ENCODE measurements at regions not wholly inside any gene's neighbourhood (a gene's known extent, or its start where the extent isn't known, plus 50 kb on each side); places are given as distances from the start of the nearest gene placed in this dataset.
"Not testable (repeated sequence)": the region's sequence is repeated elsewhere in the genome, so short reads cannot be mapped to it uniquely, and the experiment has no call there.

DNA sequence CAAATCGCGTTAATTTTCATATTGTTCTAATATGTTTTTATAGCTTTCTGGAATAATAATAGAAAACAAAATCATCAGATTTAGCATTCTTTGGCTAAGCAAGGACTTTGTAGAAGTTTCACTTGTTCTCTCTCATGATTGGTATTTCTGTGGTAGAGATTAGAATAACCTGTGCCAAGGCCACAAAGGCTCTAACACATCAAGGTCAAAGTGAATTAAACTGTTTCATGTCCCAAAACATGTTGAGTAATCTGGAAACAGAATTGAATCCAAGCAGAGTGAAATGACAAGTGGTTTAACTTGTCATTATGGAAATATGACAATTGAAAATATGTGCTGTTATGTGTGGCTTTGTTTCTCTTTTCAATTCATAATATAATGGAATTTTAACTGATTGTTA, 617.4 kb downstream of the CCDC85A start:
- DNase-seq (ENCODE audit: low read depth in 4 of 4, low spot score in 1 of 4), result no peak

- DNase-seq (ENCODE audit: low read depth in 4 of 4, low spot score in 1 of 4), result no peak
Observed at GRCh38 chr2:56801770-56802169, 618.0 kb downstream of the CCDC85A start.

GRCh38 chr2:56803596-56803995, 619.8 kb downstream of the CCDC85A start:
- DNase-seq (ENCODE audit: low read depth in 4 of 4, low spot score in 1 of 4), result no peak

- no peak for DNase-seq (ENCODE audit: low read depth in 4 of 4, low spot score in 1 of 4)
Observed at GRCh38 chr2:56806924-56807323, 623.1 kb downstream of the CCDC85A start.

DNA sequence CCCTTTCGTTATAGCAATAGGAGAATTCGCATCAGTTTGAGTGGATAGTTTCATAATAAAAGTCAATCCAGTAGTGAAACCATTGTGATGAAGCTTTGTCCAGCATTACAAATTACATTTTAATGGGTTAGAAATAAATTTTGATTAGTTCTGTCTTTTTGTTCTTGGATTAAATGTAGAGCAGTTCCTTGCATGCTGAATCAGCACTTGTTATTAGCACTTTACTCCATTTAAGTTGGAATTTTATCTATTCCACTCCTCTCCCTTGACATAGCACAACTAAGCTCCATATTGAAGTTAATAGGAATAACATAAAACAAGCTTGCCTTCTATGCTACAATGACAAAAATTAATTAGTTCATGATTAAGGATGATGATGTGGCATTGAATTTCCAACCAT, 624.1 kb downstream of the CCDC85A start:
- no peak for DNase-seq (ENCODE audit: low read depth in 4 of 4, low spot score in 1 of 4)

- no peak for DNase-seq (ENCODE audit: low read depth in 4 of 4, low spot score in 1 of 4)
Observed at GRCh38 chr2:56811401-56811800, 627.6 kb downstream of the CCDC85A start.

DNA sequence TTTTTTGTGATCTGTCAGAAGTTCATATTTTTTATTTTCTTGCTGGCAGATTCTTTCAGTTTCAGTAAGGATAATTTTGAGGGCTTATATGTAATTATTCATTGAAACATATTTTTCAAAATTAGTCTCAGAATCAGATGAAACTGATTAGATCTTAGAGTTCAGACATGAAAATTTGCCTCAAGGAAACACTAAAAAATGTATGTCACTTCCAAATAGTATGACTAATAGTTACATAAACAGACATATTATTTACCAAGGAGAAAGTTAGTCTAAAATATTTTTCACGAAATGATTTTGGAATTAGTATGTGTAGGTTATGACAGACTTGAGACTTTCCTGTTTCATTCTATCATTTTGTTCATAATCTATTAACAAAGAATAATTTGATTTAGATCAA, 628.6 kb downstream of the CCDC85A start:
- no peak for DNase-seq (ENCODE audit: low read depth in 4 of 4, low spot score in 1 of 4)

GRCh38 chr2:56813490-56813889, 629.7 kb downstream of the CCDC85A start:
- DNase-seq (ENCODE audit: low read depth in 4 of 4, low spot score in 1 of 4), result no peak

- DNase-seq (ENCODE audit: low read depth in 4 of 4, low spot score in 1 of 4), result no peak
Observed at GRCh38 chr2:56816666-56817065, 632.9 kb downstream of the CCDC85A start.

DNA sequence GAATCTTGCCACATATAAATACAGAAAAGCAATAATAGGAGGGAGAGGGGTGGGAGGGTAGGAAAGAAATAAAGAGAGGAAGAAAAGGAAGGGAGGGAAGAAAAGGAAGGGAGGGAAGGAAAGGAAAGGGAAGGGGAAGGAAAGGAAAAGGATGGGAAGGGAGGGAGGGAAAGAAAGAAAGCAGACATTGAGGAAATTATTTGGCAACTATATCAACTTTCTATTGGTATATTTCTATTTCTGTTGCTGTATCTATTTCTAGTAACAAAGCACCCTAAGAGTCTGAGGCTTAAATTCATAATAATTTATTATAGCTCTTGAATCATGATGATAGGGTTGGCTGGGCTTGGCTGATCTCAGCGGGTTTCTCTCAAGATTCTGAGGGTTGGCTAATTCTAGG, 648.0 kb downstream of the CCDC85A start:
- no peak for DNase-seq (ENCODE audit: low read depth in 4 of 4, low spot score in 1 of 4)

DNA sequence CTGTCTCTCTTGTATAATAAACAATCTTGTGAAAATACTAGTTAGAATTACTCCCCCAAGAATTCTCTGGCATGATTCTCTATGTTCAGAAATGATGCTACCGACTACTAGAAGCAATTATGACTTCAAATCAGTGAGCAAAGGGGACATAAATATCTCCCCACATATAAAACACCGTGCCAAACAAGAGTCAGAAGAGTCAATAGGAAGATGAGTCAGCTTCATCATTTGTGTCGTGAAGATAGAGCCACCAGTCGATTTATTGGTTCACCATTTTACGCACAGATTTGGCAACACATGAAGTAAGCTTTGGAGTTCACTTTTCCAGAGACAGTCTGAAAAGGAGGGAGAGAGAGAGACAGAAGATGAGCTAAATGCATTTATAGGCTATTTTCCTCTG, 650.9 kb downstream of the CCDC85A start:
- no peak for DNase-seq (ENCODE audit: low read depth in 4 of 4, low spot score in 1 of 4)

DNA sequence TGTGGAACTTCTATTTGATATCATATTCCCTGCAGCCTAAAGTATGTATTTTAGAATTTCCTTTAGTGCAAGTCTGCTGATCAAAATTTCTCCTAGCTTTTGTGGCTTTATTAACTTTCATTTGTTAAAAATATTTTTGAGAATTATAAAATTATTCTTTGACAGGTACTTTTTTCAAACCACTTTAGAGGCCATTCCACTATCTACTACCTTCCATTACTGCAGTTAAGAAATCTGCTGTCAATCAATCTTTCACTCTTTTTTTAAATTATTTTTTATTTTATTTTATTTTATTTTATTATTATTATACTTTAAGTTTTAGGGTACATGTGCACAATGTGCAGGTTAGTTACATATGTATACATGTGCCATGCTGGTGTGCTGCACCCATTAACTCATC, 656.2 kb downstream of the CCDC85A start:
- not testable (repeated sequence) for DNase-seq (ENCODE audit: low read depth in 4 of 4, low spot score in 1 of 4)

DNA sequence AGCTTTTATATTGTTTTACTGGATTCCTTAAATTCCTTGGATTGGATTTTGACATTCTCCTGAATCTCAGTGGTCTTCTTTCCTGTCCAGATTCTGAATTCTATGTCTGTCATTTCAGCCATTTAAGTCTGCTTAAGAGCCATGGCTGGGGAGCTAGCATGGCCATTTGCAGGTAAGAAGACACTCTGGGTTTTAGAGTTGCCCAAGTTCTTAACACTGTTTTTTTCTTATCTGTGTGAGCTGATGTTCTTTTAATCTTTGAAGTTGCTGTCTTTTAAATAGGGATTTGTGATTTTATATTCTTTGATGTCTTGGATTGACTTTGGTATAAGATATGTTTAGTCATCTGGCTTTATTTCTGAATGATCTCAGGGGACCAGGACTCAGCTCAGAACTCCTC, 677.2 kb downstream of the CCDC85A start:
- no peak for DNase-seq (ENCODE audit: low read depth in 4 of 4, low spot score in 1 of 4)

- no peak for DNase-seq (ENCODE audit: low read depth in 4 of 4, low spot score in 1 of 4)
Observed at GRCh38 chr2:56871644-56872043, 687.9 kb downstream of the CCDC85A start.

- DNase-seq (ENCODE audit: low read depth in 4 of 4, low spot score in 1 of 4), result no peak
Observed at GRCh38 chr2:56874717-56875116, 690.9 kb downstream of the CCDC85A start.

DNA sequence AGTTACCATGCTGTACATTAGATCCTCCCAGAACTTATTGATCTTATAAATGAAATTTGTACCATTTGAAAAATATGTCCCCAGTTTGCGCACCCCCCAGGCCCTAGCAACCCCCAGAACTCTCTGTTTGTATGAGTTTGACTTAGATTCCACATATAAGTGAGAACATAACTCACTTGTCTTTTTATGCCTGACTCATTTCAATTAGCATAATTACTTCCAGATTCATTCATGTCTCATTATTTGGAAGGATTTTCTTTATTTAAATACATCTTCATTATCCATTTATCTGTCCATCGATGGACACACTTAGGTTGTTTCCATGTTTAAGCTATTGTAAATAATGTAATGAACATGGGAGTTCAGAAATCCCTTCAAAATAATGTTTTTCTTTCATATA, 705.9 kb downstream of the CCDC85A start:
- no peak for DNase-seq (ENCODE audit: low read depth in 4 of 4, low spot score in 1 of 4)

DNA sequence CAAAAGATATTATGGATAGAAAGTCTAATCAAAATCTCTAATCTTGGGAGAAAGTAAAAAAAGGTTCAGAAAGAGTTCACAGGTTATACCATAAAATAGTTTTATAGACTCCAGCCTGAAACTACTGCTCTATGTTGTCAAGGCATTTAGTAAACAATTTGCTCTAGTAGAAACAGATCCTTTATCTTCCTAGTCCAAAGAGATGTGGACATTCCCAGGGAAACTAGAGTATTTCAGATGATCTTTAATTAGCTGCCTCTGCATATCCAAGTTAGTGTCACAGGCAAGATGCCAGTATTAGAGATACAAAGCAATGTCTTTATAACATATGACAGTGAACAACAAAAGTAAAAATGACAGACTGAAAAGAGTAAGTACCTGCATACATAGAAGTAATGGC, 708.6 kb downstream of the CCDC85A start:
- DNase-seq (ENCODE audit: low read depth in 4 of 4, low spot score in 1 of 4), result no peak

DNA sequence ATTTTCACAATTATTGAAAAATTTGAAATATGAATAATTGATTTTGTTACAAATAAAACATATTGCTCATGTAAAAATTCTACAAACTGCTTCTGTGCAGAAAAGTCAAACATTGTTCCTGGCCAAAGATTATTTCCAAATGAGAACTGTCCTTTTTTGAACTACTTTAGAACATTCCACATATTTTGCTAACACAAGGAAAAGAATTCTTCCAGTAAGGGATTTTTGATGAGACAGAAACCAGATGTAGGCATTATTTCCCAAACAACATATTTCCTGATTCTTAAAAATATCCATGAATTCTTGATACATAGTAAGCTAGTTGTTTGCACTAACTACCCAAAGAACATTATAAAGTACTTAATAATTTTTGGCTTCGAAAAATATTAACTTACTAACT, 715.2 kb downstream of the CCDC85A start:
- no peak for DNase-seq (ENCODE audit: low read depth in 4 of 4, low spot score in 1 of 4)

DNA sequence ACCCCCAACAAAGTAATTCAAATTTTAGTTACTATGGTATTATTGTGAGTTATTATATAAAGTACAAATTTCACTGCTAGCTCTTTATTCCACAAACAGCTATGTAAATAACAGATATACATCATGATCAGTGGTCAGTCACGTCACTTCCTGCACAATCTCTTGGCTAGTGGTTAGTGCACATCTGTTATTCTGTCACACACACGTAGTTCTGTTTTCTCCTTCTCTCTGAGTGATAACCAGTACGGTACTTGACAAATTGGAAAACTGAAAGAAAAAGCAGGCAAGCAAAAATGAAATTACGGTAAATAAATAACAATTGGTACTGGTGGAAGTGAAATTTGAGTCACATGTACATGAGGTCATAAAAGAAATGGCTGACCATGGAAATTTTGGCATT, 728.7 kb downstream of the CCDC85A start:
- DNase-seq (ENCODE audit: low read depth in 4 of 4, low spot score in 1 of 4), result no peak

- DNase-seq (ENCODE audit: low read depth in 4 of 4, low spot score in 1 of 4), result no peak
Observed at GRCh38 chr2:56918790-56919189, 735.0 kb downstream of the CCDC85A start.

- DNase-seq (ENCODE audit: low read depth in 4 of 4, low spot score in 1 of 4), result no peak
Observed at GRCh38 chr2:56933976-56934375, 750.2 kb downstream of the CCDC85A start.

- DNase-seq (ENCODE audit: low read depth in 4 of 4, low spot score in 1 of 4), result no peak
Observed at GRCh38 chr2:56934866-56935265, 751.1 kb downstream of the CCDC85A start.

GRCh38 chr2:56940054-56940453, 756.3 kb downstream of the CCDC85A start:
- DNase-seq (ENCODE audit: low read depth in 4 of 4, low spot score in 1 of 4), result no peak

GRCh38 chr2:56952871-56953270, 769.1 kb downstream of the CCDC85A start:
- no peak for DNase-seq (ENCODE audit: low read depth in 4 of 4, low spot score in 1 of 4)

Measured in stimulated activated CD4-positive, alpha-beta T cell treated with anti-CD3 and anti-CD28 coated beads, Interleukin-1b, Interleukin-23, amount 100 ng/mL, for 24 hours (primary cell).